HCT116 (cell line): ENCODE measurements at regions not wholly inside any gene's neighbourhood (a gene's known extent, or its start where the extent isn't known, plus 50 kb on each side); places are given as distances from the start of the nearest gene placed in this dataset.

ENCODE experiments used
- ATAC-seq: fragments of 200-7000 bp; cut with Tn5 transposase; 2 replicates; pipeline ENCODE4 v1.9.1; 2020; ENCODE audit warnings: mild to moderate bottlenecking, moderate library complexity
- BruUV-seq: library from RNA; stranded (reverse); fragments of 400-500 nt; replicated peaks from 2 replicates; lab custom pipeline; 2021; lab: Mats Ljungman, UMichigan
- CTCF ChIA-PET: fragments of 300-600 bp; sonication (Branson Sonifier 250); formaldehyde crosslinking; loops from one replicate; lab custom pipeline; 2021; ENCODE audit warnings: antibody characterized with exemption; lab: Charles Lee
- POLR2A ChIA-PET: fragments of 300-600, 350-600 bp; sonication (Branson Sonifier 250); formaldehyde crosslinking; loops from one replicate; lab custom pipeline; 2021; ENCODE audit warnings: antibody characterized with exemption; lab: Charles Lee
- RAD21 ChIA-PET, 2 experiments: fragments of 300-600 bp; sonication (Branson Sonifier 250); formaldehyde crosslinking; loops; one replicate each; lab custom pipeline; 2023; ENCODE audit warnings: low total read pairs in 2 of 2; ENCODE audit not compliant: uncharacterized antibody in 2 of 2, unreplicated experiment in 2 of 2, low non-redundant PET in 1 of 2; lab: Charles Lee
- DNase-seq: peaks from one replicate; pipeline ENCODE4 v3.0.0-alpha.2; 2010; ENCODE audit warnings: low read depth, low spot score
- H2AFZ ChIP-seq: fragments of 200-600 bp; shearing (Covaris generic), sonication (generic); 2 replicates; pipeline ENCODE4 v1.6.1; 2017; ENCODE audit warnings: low read depth, mixed run types, mixed read lengths, antibody characterized with exemption, low read length; ENCODE audit not compliant: poor library complexity, severe bottlenecking
- H3K27ac ChIP-seq: 2 replicates; pipeline ENCODE4 v1.5.1; 2012; ENCODE audit warnings: low read depth, low read length
- H3K27me3 ChIP-seq: fragments of 200-600 bp; sonication (generic); 2 replicates; pipeline ENCODE4 v1.6.1; 2016; ENCODE audit warnings: mixed run types, low read length, mixed read lengths; ENCODE audit not compliant: insufficient read depth
- H3K36me3 ChIP-seq, 2 experiments: fragments of 200-500 bp in 1 of 2; fragments of 200-600 bp in 1 of 2; sonication (Bioruptor generic) in 1 of 2; sonication (generic) in 1 of 2; 2 replicates each; pipeline versions ENCODE4 v1.5.1 to v1.6.1; 2014 to 2016; ENCODE audit warnings: low read length in 2 of 2, inconsistent platforms in 1 of 2, mixed read lengths in 1 of 2, mixed run types in 1 of 2; ENCODE audit not compliant: insufficient read depth in 2 of 2, control insufficient read depth in 1 of 2
- H3K4me1 ChIP-seq, 2 experiments: fragments of 200-600 bp in 1 of 2; sonication (generic) in 1 of 2; 2 replicates each; pipeline versions ENCODE4 v1.5.1 to v1.6.1; 2012 to 2017; ENCODE audit warnings: low read length in 2 of 2, inconsistent platforms in 1 of 2, mild to moderate bottlenecking in 1 of 2, mixed read lengths in 1 of 2, mixed run types in 1 of 2, moderate library complexity in 1 of 2; ENCODE audit not compliant: insufficient read depth in 2 of 2, control insufficient read depth in 1 of 2
- H3K4me2 ChIP-seq: fragments of 200-600 bp; sonication (generic); 2 replicates; pipeline ENCODE4 v1.6.1; 2017; ENCODE audit warnings: mixed run types, low read length, mixed read lengths
- H3K4me3 ChIP-seq, 2 experiments: fragments of 200-600 bp in 1 of 2; sonication (generic) in 1 of 2; replicated peaks in 1 of 2; 2 replicates each; pipeline ENCODE4 v1.5.1; 2011 to 2016; ENCODE audit warnings: low read length in 2 of 2, control low read depth in 1 of 2, low read depth in 1 of 2, mild to moderate bottlenecking in 1 of 2, mixed read lengths in 1 of 2, mixed run types in 1 of 2
- H3K79me2 ChIP-seq: fragments of 200-600 bp; sonication (generic); 2 replicates; pipeline ENCODE4 v1.6.1; 2017; ENCODE audit warnings: mild to moderate bottlenecking, mixed run types, low read length, moderate library complexity, mixed read lengths; ENCODE audit not compliant: insufficient read depth
- H3K9ac ChIP-seq: fragments of 200-600 bp; sonication (generic); 2 replicates; pipeline ENCODE4 v1.6.1; 2016; ENCODE audit warnings: low read length, mixed read lengths
- H3K9me2 ChIP-seq: fragments of 200-600 bp; sonication (generic), shearing (Covaris generic); 2 replicates; pipeline ENCODE4 v1.6.1; 2017; ENCODE audit warnings: mixed run types, mild to moderate bottlenecking, moderate library complexity; ENCODE audit not compliant: insufficient read depth
- H3K9me3 ChIP-seq, 2 experiments: fragments of 200-500 bp in 1 of 2; fragments of 200-600 bp in 1 of 2; sonication (Bioruptor generic) in 1 of 2; sonication (generic) in 1 of 2; 2 replicates each; pipeline ENCODE4 v1.6.1; 2014 to 2017; ENCODE audit warnings: low read length in 2 of 2, mixed read lengths in 2 of 2, inconsistent platforms in 1 of 2, low read depth in 1 of 2, mild to moderate bottlenecking in 1 of 2, mixed run types in 1 of 2, moderate library complexity in 1 of 2; ENCODE audit not compliant: control insufficient read depth in 1 of 2, insufficient read depth in 1 of 2
- H4K20me1 ChIP-seq: fragments of 200-600 bp; sonication (generic), shearing (Covaris generic); 2 replicates; pipeline ENCODE4 v1.6.1; 2017; ENCODE audit warnings: mixed run types, mild to moderate bottlenecking, moderate library complexity; ENCODE audit not compliant: insufficient read depth
- CBX3 ChIP-seq: IDR thresholded peaks from 2 replicates; pipeline ENCODE4 v1.6.1; 2012; ENCODE audit warnings: low read depth
- CEBPB ChIP-seq: IDR thresholded peaks from 2 replicates; pipeline ENCODE4 v1.6.1; 2012; ENCODE audit warnings: low read depth
- EGR1 ChIP-seq: IDR thresholded peaks from 2 replicates; pipeline ENCODE4 v1.6.1; 2012; ENCODE audit warnings: low read depth
- ELF1 ChIP-seq: IDR thresholded peaks from 2 replicates; pipeline ENCODE4 v1.6.1; 2012; ENCODE audit warnings: low read depth, borderline replicate concordance
- EZH2 ChIP-seq: fragments of 200-600 bp; sonication (generic); IDR thresholded peaks from 2 replicates; pipeline ENCODE4 v1.6.1; 2017; ENCODE audit warnings: antibody characterized with exemption, mixed run types
- FOSL1 ChIP-seq: IDR thresholded peaks from 2 replicates; pipeline ENCODE4 v1.6.1; 2012; ENCODE audit warnings: low read depth
- JUND ChIP-seq: IDR thresholded peaks from 2 replicates; pipeline ENCODE4 v1.6.1; 2012
- POLR2AphosphoS5 ChIP-seq: IDR thresholded peaks from 2 replicates; pipeline ENCODE4 v1.6.1; 2011; ENCODE audit warnings: mild to moderate bottlenecking, low read depth, low read length, moderate library complexity
- RAD21 ChIP-seq: IDR thresholded peaks from 2 replicates; pipeline ENCODE4 v1.6.1; 2012; ENCODE audit warnings: low read depth, mild to moderate bottlenecking
- SIN3A ChIP-seq: IDR thresholded peaks from 2 replicates; pipeline ENCODE4 v1.6.1; 2012; ENCODE audit warnings: low read depth
- SP1 ChIP-seq: IDR thresholded peaks from 2 replicates; pipeline ENCODE4 v1.6.1; 2012; ENCODE audit warnings: low read depth
- SRF ChIP-seq: IDR thresholded peaks from 2 replicates; pipeline ENCODE4 v1.6.1; 2012; ENCODE audit warnings: low read depth
- ZFX ChIP-seq: fragments of 450-650 bp; IDR thresholded peaks from 2 replicates; pipeline ENCODE4 v1.6.1; 2017
- ZNF274 ChIP-seq: fragments of 200-500 bp; sonication (Bioruptor generic); IDR thresholded peaks from 2 replicates; pipeline ENCODE4 v1.6.1; 2014; ENCODE audit warnings: mild to moderate bottlenecking, low read depth, low read length, inconsistent platforms
- intact Hi-C: fragments of 100-400 bp; cut with micrococcal nuclease; formaldehyde crosslinking; loops from 2 replicates; pipeline ENCODE4 v1.10.0; 2022
- TF ChIP-seq, protein P1 (sequence below): IDR thresholded peaks from 2 replicates; pipeline ENCODE4 v1.6.1; 2012; ENCODE audit warnings: low read depth
- TF ChIP-seq, protein P2 (sequence below): IDR thresholded peaks from 2 replicates; pipeline ENCODE4 v1.6.1; 2012
- TF ChIP-seq, protein P3 (sequence below), 3 experiments: fragments of 200-600 bp in 1 of 3; sonication (generic) in 1 of 3; IDR thresholded peaks in 2 of 3; conservative IDR thresholded peaks in 1 of 3; 2 replicates each; pipeline ENCODE4 v1.5.1; 2012 to 2017; ENCODE audit warnings: low read depth in 2 of 3, low read length in 2 of 3, antibody characterized with exemption in 1 of 3, borderline replicate concordance in 1 of 3, control low read depth in 1 of 3, mild to moderate bottlenecking in 1 of 3, mixed read lengths in 1 of 3, mixed run types in 1 of 3, moderate library complexity in 1 of 3; ENCODE audit not compliant: insufficient read depth in 1 of 3
- TF ChIP-seq, protein P4 (sequence below): IDR thresholded peaks from 2 replicates; pipeline ENCODE4 v1.6.1; 2012

DNA sequence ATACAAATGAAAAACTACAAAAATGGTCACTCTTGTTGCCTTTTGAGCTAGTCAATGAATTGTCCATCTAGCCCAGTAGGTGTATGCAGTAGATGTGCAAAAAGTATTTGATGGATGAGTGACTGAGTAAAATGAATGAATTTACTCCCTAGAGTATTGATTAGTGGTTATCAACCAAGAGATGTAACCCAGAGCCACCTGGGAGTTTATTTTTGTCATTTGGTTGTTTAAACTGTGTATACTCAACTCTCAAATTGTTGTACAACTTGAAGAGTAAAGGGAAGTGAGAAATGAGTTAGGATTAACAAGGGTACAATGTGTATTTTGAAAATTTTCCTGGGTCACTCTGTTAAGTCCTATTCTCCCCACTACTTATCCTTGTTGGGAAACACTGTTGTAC, 124.1 kb upstream of the TMCO5A start:
- Histone ChIP-seq H3K79me2 (no peaks in the 10 kb centered on the region), H4K20me1 (no peaks in the 10 kb centered on the region), H3K36me3 (no peaks in the 10 kb centered on the region), H3K4me1 (no peaks in the 10 kb centered on the region), H2AFZ (no peak overlapping the region), H3K4me3 (no peak overlapping the region), H3K9me3 (no peaks in the 10 kb centered on the region), H3K9ac (no peak overlapping the region), H3K27ac (no peak overlapping the region), H3K4me2 (no peak overlapping the region), H3K27me3 (no peaks in the 10 kb centered on the region), H3K9me2 (no peaks in the 10 kb centered on the region)
- ChIA-PET CTCF (no interaction called here), RAD21 (no interaction called here), POLR2A (no interaction called here)
- TF ChIP-seq, protein P1, sequence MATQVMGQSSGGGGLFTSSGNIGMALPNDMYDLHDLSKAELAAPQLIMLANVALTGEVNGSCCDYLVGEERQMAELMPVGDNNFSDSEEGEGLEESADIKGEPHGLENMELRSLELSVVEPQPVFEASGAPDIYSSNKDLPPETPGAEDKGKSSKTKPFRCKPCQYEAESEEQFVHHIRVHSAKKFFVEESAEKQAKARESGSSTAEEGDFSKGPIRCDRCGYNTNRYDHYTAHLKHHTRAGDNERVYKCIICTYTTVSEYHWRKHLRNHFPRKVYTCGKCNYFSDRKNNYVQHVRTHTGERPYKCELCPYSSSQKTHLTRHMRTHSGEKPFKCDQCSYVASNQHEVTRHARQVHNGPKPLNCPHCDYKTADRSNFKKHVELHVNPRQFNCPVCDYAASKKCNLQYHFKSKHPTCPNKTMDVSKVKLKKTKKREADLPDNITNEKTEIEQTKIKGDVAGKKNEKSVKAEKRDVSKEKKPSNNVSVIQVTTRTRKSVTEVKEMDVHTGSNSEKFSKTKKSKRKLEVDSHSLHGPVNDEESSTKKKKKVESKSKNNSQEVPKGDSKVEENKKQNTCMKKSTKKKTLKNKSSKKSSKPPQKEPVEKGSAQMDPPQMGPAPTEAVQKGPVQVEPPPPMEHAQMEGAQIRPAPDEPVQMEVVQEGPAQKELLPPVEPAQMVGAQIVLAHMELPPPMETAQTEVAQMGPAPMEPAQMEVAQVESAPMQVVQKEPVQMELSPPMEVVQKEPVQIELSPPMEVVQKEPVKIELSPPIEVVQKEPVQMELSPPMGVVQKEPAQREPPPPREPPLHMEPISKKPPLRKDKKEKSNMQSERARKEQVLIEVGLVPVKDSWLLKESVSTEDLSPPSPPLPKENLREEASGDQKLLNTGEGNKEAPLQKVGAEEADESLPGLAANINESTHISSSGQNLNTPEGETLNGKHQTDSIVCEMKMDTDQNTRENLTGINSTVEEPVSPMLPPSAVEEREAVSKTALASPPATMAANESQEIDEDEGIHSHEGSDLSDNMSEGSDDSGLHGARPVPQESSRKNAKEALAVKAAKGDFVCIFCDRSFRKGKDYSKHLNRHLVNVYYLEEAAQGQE = no peak
- TF ChIP-seq JUND (no peak), POLR2AphosphoS5 (no peak), SIN3A (no peak), CBX3 (no peak), EGR1 (no peak), ELF1 (no peak)
- no TSS peak for BruUV-seq
- ATAC-seq (no peak), DNase-seq (no peak)
- intact Hi-C loops = no loop called here

DNA sequence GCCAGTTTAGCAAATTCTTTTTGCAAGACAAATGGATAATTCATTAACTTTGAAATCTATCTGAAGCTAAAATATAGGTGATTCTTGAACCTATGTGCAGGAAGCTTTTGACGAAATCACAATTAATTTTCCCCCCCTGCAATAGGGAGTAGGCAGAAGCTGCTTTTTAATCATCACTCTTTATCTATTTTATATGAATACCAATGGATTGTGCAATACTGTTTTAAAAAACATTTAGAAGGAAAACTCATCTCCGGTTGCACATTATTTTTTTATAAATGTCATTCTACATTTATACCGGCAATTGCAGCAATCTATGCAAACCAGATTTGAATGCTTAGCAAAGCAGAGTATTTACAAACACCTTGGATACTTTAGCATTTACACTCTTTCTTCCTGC, 121.1 kb upstream of the TMCO5A start:
- DNase-seq (no peak), ATAC-seq (no peak)
- H3K9me2 ChIP-seq = no peaks in the 10 kb centered on the region
- no peaks in the 10 kb centered on the region for H3K27me3 ChIP-seq
- H2AFZ ChIP-seq = no peak overlapping the region
- no peak overlapping the region for H3K4me2 ChIP-seq
- RAD21 ChIA-PET = no interaction called here
- POLR2A ChIA-PET = no interaction called here
- H3K9ac ChIP-seq = no peak overlapping the region
- CTCF ChIA-PET = no interaction called here
- H3K9me3 ChIP-seq = no peaks in the 10 kb centered on the region
- no peaks in the 10 kb centered on the region for H3K4me1 ChIP-seq
- H3K79me2 ChIP-seq = no peaks in the 10 kb centered on the region
- no peaks in the 10 kb centered on the region for H4K20me1 ChIP-seq
- H3K27ac ChIP-seq = no peak overlapping the region
- no TSS peak for BruUV-seq
- no peak overlapping the region for H3K4me3 ChIP-seq
- no peak for TF ChIP-seq POLR2AphosphoS5
- TF ChIP-seq, protein P2, sequence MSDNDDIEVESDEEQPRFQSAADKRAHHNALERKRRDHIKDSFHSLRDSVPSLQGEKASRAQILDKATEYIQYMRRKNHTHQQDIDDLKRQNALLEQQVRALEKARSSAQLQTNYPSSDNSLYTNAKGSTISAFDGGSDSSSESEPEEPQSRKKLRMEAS = no peak
- no peak for TF ChIP-seq SP1
- no peak for TF ChIP-seq ZNF274
- TF ChIP-seq ZFX = no peak
- TF ChIP-seq CEBPB = no peak
- TF ChIP-seq RAD21 = no peak
- TF ChIP-seq SRF = no peak
- TF ChIP-seq, protein P3, sequence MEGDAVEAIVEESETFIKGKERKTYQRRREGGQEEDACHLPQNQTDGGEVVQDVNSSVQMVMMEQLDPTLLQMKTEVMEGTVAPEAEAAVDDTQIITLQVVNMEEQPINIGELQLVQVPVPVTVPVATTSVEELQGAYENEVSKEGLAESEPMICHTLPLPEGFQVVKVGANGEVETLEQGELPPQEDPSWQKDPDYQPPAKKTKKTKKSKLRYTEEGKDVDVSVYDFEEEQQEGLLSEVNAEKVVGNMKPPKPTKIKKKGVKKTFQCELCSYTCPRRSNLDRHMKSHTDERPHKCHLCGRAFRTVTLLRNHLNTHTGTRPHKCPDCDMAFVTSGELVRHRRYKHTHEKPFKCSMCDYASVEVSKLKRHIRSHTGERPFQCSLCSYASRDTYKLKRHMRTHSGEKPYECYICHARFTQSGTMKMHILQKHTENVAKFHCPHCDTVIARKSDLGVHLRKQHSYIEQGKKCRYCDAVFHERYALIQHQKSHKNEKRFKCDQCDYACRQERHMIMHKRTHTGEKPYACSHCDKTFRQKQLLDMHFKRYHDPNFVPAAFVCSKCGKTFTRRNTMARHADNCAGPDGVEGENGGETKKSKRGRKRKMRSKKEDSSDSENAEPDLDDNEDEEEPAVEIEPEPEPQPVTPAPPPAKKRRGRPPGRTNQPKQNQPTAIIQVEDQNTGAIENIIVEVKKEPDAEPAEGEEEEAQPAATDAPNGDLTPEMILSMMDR (IDR thresholded peaks at IDR 0.05 in 2 of 3, conservative IDR thresholded peaks at IDR 0.05 in 1 of 3; ENCODE audit: borderline replicate concordance in 1 of 3, insufficient read depth in 1 of 3, low read depth in 2 of 3, low read length in 2 of 3) = no peak
- TF ChIP-seq CBX3 = no peak
- TF ChIP-seq ELF1 = no peak
- no peak for TF ChIP-seq FOSL1
- TF ChIP-seq, protein P4, sequence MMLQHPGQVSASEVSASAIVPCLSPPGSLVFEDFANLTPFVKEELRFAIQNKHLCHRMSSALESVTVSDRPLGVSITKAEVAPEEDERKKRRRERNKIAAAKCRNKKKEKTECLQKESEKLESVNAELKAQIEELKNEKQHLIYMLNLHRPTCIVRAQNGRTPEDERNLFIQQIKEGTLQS = no peak
- TF ChIP-seq EZH2 = no peak
- intact Hi-C loops = no loop called here
- H3K36me3 ChIP-seq = no peaks in the 10 kb centered on the region
